HCT116 (cell line): ENCODE measurements at regions not wholly inside any gene's neighbourhood (a gene's known extent, or its start where the extent isn't known, plus 50 kb on each side); places are given as distances from the start of the nearest gene placed in this dataset.

Source experiments
- CTCF ChIP-seq, 3 experiments: fragments of 200-600 bp in 1 of 3; sonication (generic) in 1 of 3; IDR thresholded peaks in 2 of 3; conservative IDR thresholded peaks in 1 of 3; 2 replicates each; pipeline ENCODE4 v1.5.1; 2012 to 2017; ENCODE audit warnings: low read depth in 2 of 3, low read length in 2 of 3, antibody characterized with exemption in 1 of 3, borderline replicate concordance in 1 of 3, control low read depth in 1 of 3, mild to moderate bottlenecking in 1 of 3, mixed read lengths in 1 of 3, mixed run types in 1 of 3, moderate library complexity in 1 of 3; ENCODE audit not compliant: insufficient read depth in 1 of 3
- EZH2 ChIP-seq: fragments of 200-600 bp; sonication (generic); IDR thresholded peaks from 2 replicates; pipeline ENCODE4 v1.6.1; 2017; ENCODE audit warnings: antibody characterized with exemption, mixed run types
- EZH2phosphoT487 ChIP-seq: fragments of 200-600 bp; IDR thresholded peaks from 2 replicates; pipeline ENCODE4 v1.6.1; 2018; ENCODE audit warnings: antibody characterized with exemption, borderline replicate concordance
- JUND ChIP-seq: IDR thresholded peaks from 2 replicates; pipeline ENCODE4 v1.6.1; 2012
- MAX ChIP-seq: IDR thresholded peaks from 2 replicates; pipeline ENCODE4 v1.6.1; 2012
- POLR2A ChIP-seq: IDR thresholded peaks from 2 replicates; pipeline ENCODE4 v1.7.0; 2011; ENCODE audit warnings: borderline replicate concordance; ENCODE audit not compliant: insufficient read depth, insufficient read length; ENCODE audit errors: extremely low read depth
- REST ChIP-seq: IDR thresholded peaks from 2 replicates; pipeline ENCODE4 v1.6.1; 2012; ENCODE audit warnings: low read depth
- ZFX ChIP-seq: fragments of 450-650 bp; IDR thresholded peaks from 2 replicates; pipeline ENCODE4 v1.6.1; 2017

DNA sequence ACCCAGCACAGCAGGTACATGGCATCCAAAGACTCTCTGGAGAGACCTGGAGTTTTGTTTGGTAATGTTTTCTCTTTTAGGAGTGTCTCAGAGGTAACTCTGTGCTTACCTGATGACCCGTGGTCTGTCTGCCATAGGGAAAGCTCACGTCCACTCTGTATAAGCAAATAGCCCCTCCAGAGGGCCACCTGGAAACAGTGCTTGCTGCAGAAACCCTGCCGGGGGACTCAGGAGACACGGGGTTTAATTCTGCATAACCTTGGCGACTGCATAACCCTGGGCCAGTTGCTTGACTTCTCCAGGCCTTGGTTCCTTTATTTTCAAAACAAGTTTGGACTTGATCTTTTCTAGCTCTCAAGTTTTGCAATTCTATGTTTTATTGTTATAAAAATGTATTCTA lies 187.2 kb upstream of the SOX1 start:
- TF ChIP-seq POLR2A: no peak
- TF ChIP-seq JUND: no peak
- no peak for TF ChIP-seq EZH2
- no peak for TF ChIP-seq EZH2phosphoT487
- no peak for TF ChIP-seq MAX
- no peak for TF ChIP-seq CTCF (IDR thresholded peaks at IDR 0.05 in 2 of 3, conservative IDR thresholded peaks at IDR 0.05 in 1 of 3; ENCODE audit: borderline replicate concordance in 1 of 3, insufficient read depth in 1 of 3, low read depth in 2 of 3, low read length in 2 of 3)
- TF ChIP-seq ZFX: no peak
- no peak for TF ChIP-seq REST
